NOMO-1 treated with dmso at 0.1 percent for 144 hours (cell line): ENCODE measurements at regions not wholly inside any gene's neighbourhood (a gene's known extent, or its start where the extent isn't known, plus 50 kb on each side); places are given as distances from the start of the nearest gene placed in this dataset.
"Not testable (repeated sequence)": the region's sequence is repeated elsewhere in the genome, so short reads cannot be mapped to it uniquely, and the experiment has no call there.

Experiments used
- DNase-seq: peaks from one replicate; lab custom pipeline; 2025; ENCODE audit not compliant: unreplicated experiment; lab: John Stamatoyannopoulos, UW

- DNase-seq = not testable (repeated sequence)
These were observed 219.9 kb upstream of the PRSS58 start for GRCh38 chr7:142477801-142478200.

- DNase-seq = no peak
These were observed 219.3 kb upstream of the PRSS58 start for GRCh38 chr7:142477079-142477651.

- no peak for DNase-seq
These were observed 218.2 kb upstream of the PRSS58 start for GRCh38 chr7:142476077-142476476.

GRCh38 chr7:142471820-142472219 is 214.0 kb upstream of the PRSS58 start:
- DNase-seq = no peak

- DNase-seq = no peak
These were observed 212.6 kb upstream of the PRSS58 start for GRCh38 chr7:142470544-142470830.

GRCh38 chr7:142469696-142470543 is 212.1 kb upstream of the PRSS58 start:
- DNase-seq = no peak

GRCh38 chr7:142468871-142469665 is 211.2 kb upstream of the PRSS58 start:
- no peak for DNase-seq

GRCh38 chr7:142467056-142467655 is 209.3 kb upstream of the PRSS58 start:
- not testable (repeated sequence) for DNase-seq

GRCh38 chr7:142463401-142463850 is 205.6 kb upstream of the PRSS58 start:
- no peak for DNase-seq

GRCh38 chr7:142461437-142461836 is 203.6 kb upstream of the PRSS58 start:
- no peak for DNase-seq

- DNase-seq = no peak
These were observed 202.7 kb upstream of the PRSS58 start for GRCh38 chr7:142460402-142461117.

GRCh38 chr7:142459551-142459963 is 201.7 kb upstream of the PRSS58 start:
- no peak for DNase-seq

GRCh38 chr7:142457146-142457703 is 199.4 kb upstream of the PRSS58 start:
- no peak for DNase-seq

GRCh38 chr7:142455392-142455791 is 197.5 kb upstream of the PRSS58 start:
- DNase-seq = no peak

GRCh38 chr7:142454862-142455261 is 197.0 kb upstream of the PRSS58 start:
- no peak for DNase-seq

GRCh38 chr7:142452791-142453190 is 194.9 kb upstream of the PRSS58 start:
- DNase-seq = no peak

GRCh38 chr7:142451817-142452216 is 194.0 kb upstream of the PRSS58 start:
- no peak for DNase-seq

- DNase-seq = no peak
These were observed 193.4 kb upstream of the PRSS58 start for GRCh38 chr7:142451296-142451695.

- DNase-seq = no peak
These were observed 192.8 kb upstream of the PRSS58 start for GRCh38 chr7:142450695-142451094.

- DNase-seq = no peak
These were observed 192.3 kb upstream of the PRSS58 start for GRCh38 chr7:142450206-142450605.

- not testable (repeated sequence) for DNase-seq
These were observed 191.0 kb upstream of the PRSS58 start for GRCh38 chr7:142448857-142449256.
